ENCODE measurements at regions not wholly inside any gene's neighbourhood (a gene's known extent, or its start where the extent isn't known, plus 50 kb on each side); places are given as distances from the start of the nearest gene placed in this dataset.

GRCh38 chr4:69376450-69376849 is 96.2 kb downstream of the UGT2B28 start:
- no peak for TF ChIP-seq CTCF (IDR thresholded peaks at IDR 0.05)
- TF ChIP-seq POLR2A (IDR thresholded peaks at IDR 0.05), result no peak
